SK-N-SH treated with all-trans-retinoic acid at 6 μM for 48 hours (cell line): ENCODE measurements at regions not wholly inside any gene's neighbourhood (a gene's known extent, or its start where the extent isn't known, plus 50 kb on each side); places are given as distances from the start of the nearest gene placed in this dataset.
A peak's percentile ranks its signal among the peaks of the same experiment; 100 is the strongest.

Experiments used
- ATAC-seq: fragments of 200-7000 bp; cut with Tn5 transposase; 3 replicates; pipeline ENCODE4 v1.9.1; 2020; ENCODE audit warnings: mild to moderate bottlenecking, moderate library complexity
- BACH2 ChIP-seq: fragments of 250-450 bp; sonication (Bioruptor Pico); IDR thresholded peaks from 2 replicates; pipeline ENCODE4 v1.9.0; 2021; ENCODE audit warnings: mild to moderate bottlenecking, borderline replicate concordance
- CSDC2 ChIP-seq: fragments of 250-450 bp; sonication (Bioruptor Pico); IDR thresholded peaks from 2 replicates; pipeline ENCODE4 v1.5.0; 2020; ENCODE audit warnings: mild to moderate bottlenecking, moderate library complexity
- CSRNP3 ChIP-seq: fragments of 250-450 bp; sonication (Bioruptor Pico); IDR thresholded peaks from 2 replicates; pipeline ENCODE4 v1.5.1; 2021; ENCODE audit warnings: mild to moderate bottlenecking, moderate library complexity
- ESRRG ChIP-seq: fragments of 250-450 bp; sonication (Bioruptor Pico); IDR thresholded peaks from 2 replicates; pipeline ENCODE4 v1.6.1; 2021; ENCODE audit warnings: mild to moderate bottlenecking
- GLIS3 ChIP-seq: fragments of 250-450 bp; sonication (Bioruptor Pico); IDR thresholded peaks from 2 replicates; pipeline ENCODE4 v1.5.0; 2020; ENCODE audit warnings: mild to moderate bottlenecking, moderate library complexity
- ISL1 ChIP-seq: fragments of 250-450 bp; sonication (Bioruptor Pico); IDR thresholded peaks from 2 replicates; pipeline ENCODE4 v2.1.2; 2022; ENCODE audit warnings: mild to moderate bottlenecking, moderate library complexity
- OSR1 ChIP-seq: fragments of 250-450 bp; sonication (Bioruptor Pico); IDR thresholded peaks from 2 replicates; pipeline ENCODE4 v1.8.0; 2022; ENCODE audit warnings: moderate library complexity, mild to moderate bottlenecking, inconsistent platforms
- PATZ1 ChIP-seq: fragments of 250-450 bp; sonication (Bioruptor Pico); IDR thresholded peaks from 2 replicates; pipeline ENCODE4 v1.8.0; 2020; ENCODE audit warnings: mild to moderate bottlenecking, moderate library complexity, borderline replicate concordance
- PPARA ChIP-seq: fragments of 250-450 bp; sonication (Bioruptor Pico); IDR thresholded peaks from 2 replicates; pipeline ENCODE4 v1.5.0; 2020; ENCODE audit warnings: mild to moderate bottlenecking, borderline replicate concordance
- RARB ChIP-seq: fragments of 250-450 bp; sonication (Bioruptor Pico); IDR thresholded peaks from 2 replicates; pipeline ENCODE4 v1.8.0; 2021; ENCODE audit warnings: mild to moderate bottlenecking, moderate library complexity
- TCF4 ChIP-seq: fragments of 250-450 bp; sonication (Bioruptor Pico); IDR thresholded peaks from 2 replicates; pipeline ENCODE4 v1.8.0; 2021; ENCODE audit warnings: mild to moderate bottlenecking, moderate library complexity, borderline replicate concordance
- TOX ChIP-seq: fragments of 250-450 bp; sonication (Bioruptor Pico); IDR thresholded peaks from 2 replicates; pipeline ENCODE4 v1.8.0; 2021; ENCODE audit warnings: mild to moderate bottlenecking, moderate library complexity, borderline replicate concordance
- ZC3H10 ChIP-seq: fragments of 250-450 bp; sonication (Bioruptor Pico); IDR thresholded peaks from 2 replicates; pipeline ENCODE4 v1.5.1; 2021; ENCODE audit warnings: mild to moderate bottlenecking, moderate library complexity
- ZFP3 ChIP-seq: fragments of 250-450 bp; sonication (Bioruptor Pico); IDR thresholded peaks from 2 replicates; pipeline ENCODE4 v1.5.0; 2020; ENCODE audit warnings: mild to moderate bottlenecking, moderate library complexity
- ZFP30 ChIP-seq: fragments of 450-650 bp; formaldehyde crosslinking; IDR thresholded peaks from 2 replicates; pipeline ENCODE4 v1.5.0; 2022; ENCODE audit warnings: mild to moderate bottlenecking, moderate library complexity
- ZNF565 ChIP-seq: fragments of 450-650 bp; formaldehyde crosslinking; conservative IDR thresholded peaks from 2 replicates; pipeline ENCODE4 v1.5.0; 2020; ENCODE audit warnings: low read depth, mild to moderate bottlenecking, moderate library complexity
- ZNF70 ChIP-seq: fragments of 450-650 bp; formaldehyde crosslinking; IDR thresholded peaks from 2 replicates; pipeline ENCODE4 v1.5.0; 2020; ENCODE audit warnings: mild to moderate bottlenecking, moderate library complexity
- ZNF8 ChIP-seq: fragments of 450-650 bp; formaldehyde crosslinking; IDR thresholded peaks from 2 replicates; pipeline ENCODE4 v1.5.0; 2020; ENCODE audit warnings: mild to moderate bottlenecking, moderate library complexity
- TF ChIP-seq, protein P1 (sequence below): fragments of 250-450 bp; sonication (Bioruptor Pico); IDR thresholded peaks from 2 replicates; pipeline ENCODE4 v1.5.0; 2020; ENCODE audit warnings: mild to moderate bottlenecking, moderate library complexity
- TF ChIP-seq, protein P2 (sequence below): fragments of 250-450 bp; sonication (Bioruptor Pico); IDR thresholded peaks from 2 replicates; pipeline ENCODE4 v1.5.1; 2020; ENCODE audit warnings: low read depth, mild to moderate bottlenecking, moderate library complexity

DNA sequence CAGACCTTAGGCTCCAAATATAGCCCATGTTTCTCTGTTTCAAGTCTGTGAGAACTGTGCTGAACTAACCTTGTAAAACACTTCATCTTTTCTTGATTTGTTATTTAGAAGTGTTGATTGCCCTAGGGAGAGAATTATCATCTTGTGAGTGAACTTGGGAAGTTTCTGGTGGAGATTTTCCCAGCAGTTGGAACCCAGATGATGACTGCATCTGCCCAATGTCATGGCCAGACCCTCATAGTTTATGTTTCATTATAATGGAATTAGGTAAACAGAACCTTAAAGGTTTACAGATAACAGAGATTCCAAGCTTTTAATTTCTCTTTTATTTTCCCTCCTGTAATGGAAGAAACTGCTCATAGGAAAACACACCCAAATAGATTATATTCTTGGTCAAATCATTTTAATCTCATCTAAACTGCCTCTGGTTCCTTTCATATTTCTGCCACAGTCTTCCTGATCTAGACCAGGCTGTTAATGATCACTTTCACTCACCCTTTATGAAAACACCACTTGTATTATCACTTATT, 569.1 kb downstream of the KCTD12 start:
- TF ChIP-seq, protein P1, sequence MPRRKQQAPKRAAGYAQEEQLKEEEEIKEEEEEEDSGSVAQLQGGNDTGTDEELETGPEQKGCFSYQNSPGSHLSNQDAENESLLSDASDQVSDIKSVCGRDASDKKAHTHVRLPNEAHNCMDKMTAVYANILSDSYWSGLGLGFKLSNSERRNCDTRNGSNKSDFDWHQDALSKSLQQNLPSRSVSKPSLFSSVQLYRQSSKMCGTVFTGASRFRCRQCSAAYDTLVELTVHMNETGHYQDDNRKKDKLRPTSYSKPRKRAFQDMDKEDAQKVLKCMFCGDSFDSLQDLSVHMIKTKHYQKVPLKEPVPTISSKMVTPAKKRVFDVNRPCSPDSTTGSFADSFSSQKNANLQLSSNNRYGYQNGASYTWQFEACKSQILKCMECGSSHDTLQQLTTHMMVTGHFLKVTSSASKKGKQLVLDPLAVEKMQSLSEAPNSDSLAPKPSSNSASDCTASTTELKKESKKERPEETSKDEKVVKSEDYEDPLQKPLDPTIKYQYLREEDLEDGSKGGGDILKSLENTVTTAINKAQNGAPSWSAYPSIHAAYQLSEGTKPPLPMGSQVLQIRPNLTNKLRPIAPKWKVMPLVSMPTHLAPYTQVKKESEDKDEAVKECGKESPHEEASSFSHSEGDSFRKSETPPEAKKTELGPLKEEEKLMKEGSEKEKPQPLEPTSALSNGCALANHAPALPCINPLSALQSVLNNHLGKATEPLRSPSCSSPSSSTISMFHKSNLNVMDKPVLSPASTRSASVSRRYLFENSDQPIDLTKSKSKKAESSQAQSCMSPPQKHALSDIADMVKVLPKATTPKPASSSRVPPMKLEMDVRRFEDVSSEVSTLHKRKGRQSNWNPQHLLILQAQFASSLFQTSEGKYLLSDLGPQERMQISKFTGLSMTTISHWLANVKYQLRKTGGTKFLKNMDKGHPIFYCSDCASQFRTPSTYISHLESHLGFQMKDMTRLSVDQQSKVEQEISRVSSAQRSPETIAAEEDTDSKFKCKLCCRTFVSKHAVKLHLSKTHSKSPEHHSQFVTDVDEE (CRISPR knock-in tag), result peak; percentile 74
- TF ChIP-seq BACH2 (CRISPR knock-in tag), result no peak
- peak; percentile 62 for TF ChIP-seq ISL1 (CRISPR knock-in tag)
- peak; percentile 81; the same call in 1 of the 2 replicates for TF ChIP-seq TCF4 (CRISPR knock-in tag)
- no peak for ATAC-seq

DNA sequence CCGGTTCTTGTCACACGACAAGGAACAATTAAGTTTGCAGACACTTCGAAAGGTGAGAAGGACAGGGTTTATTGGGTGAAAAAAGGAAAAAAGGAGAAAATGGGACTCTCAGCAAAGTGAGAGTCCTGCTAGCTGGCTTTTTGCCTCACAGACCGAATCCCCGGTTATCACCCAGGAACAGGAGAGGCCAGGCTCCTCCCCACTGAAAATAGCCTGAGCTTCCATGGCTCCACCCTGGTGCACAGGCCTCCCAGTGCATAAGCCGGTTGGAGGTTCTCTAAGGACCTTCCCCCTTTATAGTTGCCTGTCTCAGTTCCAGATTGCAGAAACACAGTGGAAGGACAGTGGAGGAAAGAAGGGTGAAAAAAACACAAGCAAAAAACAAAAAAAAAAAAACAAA, 571.7 kb downstream of the KCTD12 start:
- ATAC-seq, result no peak

GRCh38 chr13:76307142-76307541, 579.1 kb downstream of the KCTD12 start:
- ATAC-seq, result no peak
- TF ChIP-seq ISL1 (CRISPR knock-in tag) (peak; percentile 47; the same call in 1 of the 2 replicates), CSRNP3 (CRISPR knock-in tag) (no peak), TCF4 (CRISPR knock-in tag) (no peak), RARB (CRISPR knock-in tag) (no peak), ESRRG (CRISPR knock-in tag) (no peak)

More for the DNA sequence above, 571.7 kb downstream of the KCTD12 start:
- TF ChIP-seq RARB (CRISPR knock-in tag) (no peak), TOX (no peak), CSDC2 (no peak), ZNF8 (CRISPR knock-in tag) (no peak), ISL1 (CRISPR knock-in tag) (no peak)

GRCh38 chr13:76300688-76301087, 585.5 kb downstream of the KCTD12 start:
- ATAC-seq, result no peak
- no peak for TF ChIP-seq CSRNP3 (CRISPR knock-in tag)
- no peak for TF ChIP-seq OSR1 (CRISPR knock-in tag)
- TF ChIP-seq BACH2 (CRISPR knock-in tag), result no peak
- no peak for TF ChIP-seq ZNF70 (CRISPR knock-in tag)
- no peak for TF ChIP-seq ZC3H10 (CRISPR knock-in tag)
- TF ChIP-seq TOX, result no peak
- no peak for TF ChIP-seq GLIS3 (CRISPR knock-in tag)
- no peak for TF ChIP-seq PATZ1 (CRISPR knock-in tag)
- TF ChIP-seq, protein P2, sequence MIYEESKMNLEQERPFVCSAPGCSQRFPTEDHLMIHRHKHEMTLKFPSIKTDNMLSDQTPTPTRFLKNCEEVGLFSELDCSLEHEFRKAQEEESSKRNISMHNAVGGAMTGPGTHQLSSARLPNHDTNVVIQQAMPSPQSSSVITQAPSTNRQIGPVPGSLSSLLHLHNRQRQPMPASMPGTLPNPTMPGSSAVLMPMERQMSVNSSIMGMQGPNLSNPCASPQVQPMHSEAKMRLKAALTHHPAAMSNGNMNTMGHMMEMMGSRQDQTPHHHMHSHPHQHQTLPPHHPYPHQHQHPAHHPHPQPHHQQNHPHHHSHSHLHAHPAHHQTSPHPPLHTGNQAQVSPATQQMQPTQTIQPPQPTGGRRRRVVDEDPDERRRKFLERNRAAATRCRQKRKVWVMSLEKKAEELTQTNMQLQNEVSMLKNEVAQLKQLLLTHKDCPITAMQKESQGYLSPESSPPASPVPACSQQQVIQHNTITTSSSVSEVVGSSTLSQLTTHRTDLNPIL (CRISPR knock-in tag), result no peak
- no peak for TF ChIP-seq TCF4 (CRISPR knock-in tag)
- no peak for TF ChIP-seq ZNF565 (CRISPR knock-in tag)
- no peak for TF ChIP-seq PPARA
- TF ChIP-seq CSDC2, result no peak
- TF ChIP-seq ZFP3 (CRISPR knock-in tag), result no peak
- TF ChIP-seq ISL1 (CRISPR knock-in tag), result no peak
- no peak for TF ChIP-seq ZFP30 (CRISPR knock-in tag)
- TF ChIP-seq RARB (CRISPR knock-in tag), result no peak
- TF ChIP-seq, protein P1 (CRISPR knock-in tag), result no peak
- no peak for TF ChIP-seq ESRRG (CRISPR knock-in tag)
- TF ChIP-seq, all 23 proteins: peak for 0
